Effector memory CD4-positive, alpha-beta T cell (primary cell): ENCODE measurements at regions not wholly inside any gene's neighbourhood (a gene's known extent, or its start where the extent isn't known, plus 50 kb on each side); places are given as distances from the start of the nearest gene placed in this dataset.
"Not testable (repeated sequence)": the region's sequence is repeated elsewhere in the genome, so short reads cannot be mapped to it uniquely, and the experiment has no call there.

Experiments used
- DNase-seq, 3 donors: peaks; one replicate each; pipeline ENCODE4 v3.0.0-alpha.2; 2020
- H3K27ac ChIP-seq: 2 replicates; pipeline ENCODE4 v1.7.0; 2013; ENCODE audit warnings: mild to moderate bottlenecking, low read length, moderate library complexity; ENCODE audit not compliant: insufficient read depth, poor library complexity, severe bottlenecking
- H3K27me3 ChIP-seq: replicated peaks from 2 replicates; pipeline ENCODE4 v1.7.0; 2013; ENCODE audit warnings: mild to moderate bottlenecking, low read length; ENCODE audit not compliant: insufficient read depth, control insufficient read depth, poor library complexity, severe bottlenecking
- H3K36me3 ChIP-seq: 2 replicates; pipeline ENCODE4 v1.7.0; 2013; ENCODE audit warnings: mild to moderate bottlenecking, low read length, moderate library complexity; ENCODE audit not compliant: control insufficient read depth, insufficient read depth
- H3K4me1 ChIP-seq: 2 replicates; pipeline ENCODE4 v1.7.0; 2013; ENCODE audit warnings: low read length, mild to moderate bottlenecking; ENCODE audit not compliant: control insufficient read depth, insufficient read depth, poor library complexity, severe bottlenecking
- H3K4me3 ChIP-seq: 2 replicates; pipeline ENCODE4 v1.7.0; 2013; ENCODE audit warnings: low read length, low read depth, mild to moderate bottlenecking; ENCODE audit not compliant: insufficient read depth, poor library complexity, severe bottlenecking
- H3K9me3 ChIP-seq: 2 replicates; pipeline ENCODE4 v1.7.0; 2013; ENCODE audit warnings: mild to moderate bottlenecking, low read length, moderate library complexity; ENCODE audit not compliant: control insufficient read depth

- H3K9me3 ChIP-seq = no peaks in the 10 kb centered on the region
- H3K36me3 ChIP-seq = no peaks in the 10 kb centered on the region
- H3K27ac ChIP-seq = no peak overlapping the region
- H3K4me1 ChIP-seq = no peaks in the 10 kb centered on the region
- H3K4me3 ChIP-seq = no peak overlapping the region
- no peaks in the 10 kb centered on the region for H3K27me3 ChIP-seq
- no peak for DNase-seq
These were observed 1009.9 kb downstream of the PLA2G4A start for GRCh38 chr1:187838335-187839293.

DNA sequence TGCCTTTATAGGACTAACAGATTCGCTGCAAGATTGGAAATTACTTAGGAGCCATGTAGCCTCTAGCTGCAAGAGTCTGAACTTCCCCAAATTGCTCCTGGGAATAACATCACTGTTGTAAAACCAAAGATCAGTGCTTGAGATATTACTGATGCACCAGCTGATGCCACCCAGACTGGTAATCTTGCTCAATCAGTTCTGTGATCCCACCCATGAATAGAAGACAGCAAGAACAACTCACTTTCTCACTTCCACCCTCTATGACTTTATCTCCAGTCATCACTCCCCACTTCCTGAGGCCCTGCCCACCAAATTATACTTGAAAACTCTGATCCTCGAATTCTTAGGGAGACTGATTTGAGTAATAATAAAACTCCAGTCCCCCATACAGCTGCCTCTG lies 1011.1 kb downstream of the PLA2G4A start:
- no peaks in the 10 kb centered on the region for H3K36me3 ChIP-seq
- DNase-seq = no peak
- no peaks in the 10 kb centered on the region for H3K9me3 ChIP-seq
- no peaks in the 10 kb centered on the region for H3K27me3 ChIP-seq
- H3K27ac ChIP-seq = no peak overlapping the region
- no peaks in the 10 kb centered on the region for H3K4me1 ChIP-seq
- no peak overlapping the region for H3K4me3 ChIP-seq

- Histone ChIP-seq H3K9me3 (no peaks in the 10 kb centered on the region), H3K36me3 (no peaks in the 10 kb centered on the region), H3K27me3 (no peaks in the 10 kb centered on the region), H3K4me3 (no peak overlapping the region), H3K4me1 (no peaks in the 10 kb centered on the region), H3K27ac (no peak overlapping the region)
- DNase-seq = no peak
These were observed 1011.8 kb downstream of the PLA2G4A start for GRCh38 chr1:187840557-187840956.

DNA sequence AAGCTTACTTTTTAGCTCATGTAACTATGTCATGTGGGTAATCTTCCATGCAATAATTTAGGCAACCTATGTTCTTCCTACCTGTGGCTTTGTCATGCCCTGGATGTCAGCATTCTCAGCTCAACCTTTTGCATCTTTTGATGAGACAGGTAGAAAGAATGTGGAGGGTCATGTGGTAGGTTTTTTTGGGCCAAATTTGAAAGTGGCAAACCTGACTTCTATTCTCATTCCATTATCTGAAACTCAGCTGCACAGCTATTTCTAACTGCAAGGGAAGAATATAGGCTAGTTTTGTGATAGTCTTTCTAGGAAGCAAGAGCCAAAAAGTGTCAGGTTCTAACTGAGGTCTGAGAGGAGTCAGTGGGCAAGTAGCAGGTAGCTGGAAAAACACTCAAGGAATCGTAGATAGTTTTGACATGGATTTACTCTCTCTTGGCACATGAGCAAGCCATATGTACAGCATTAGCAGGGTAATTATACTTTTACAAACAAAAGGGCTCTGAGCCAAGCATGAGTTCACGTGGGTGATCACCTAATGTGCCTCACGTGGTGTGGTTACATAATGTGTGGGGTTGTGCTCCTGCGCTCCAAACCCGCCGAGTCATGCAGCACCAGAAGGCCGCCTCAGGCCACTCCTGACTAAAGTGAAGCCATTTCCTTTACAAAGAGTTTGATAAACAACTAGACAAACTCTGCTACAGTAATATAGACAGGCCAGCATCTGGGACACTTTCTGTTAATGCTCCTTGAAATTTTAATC lies 1013.8 kb downstream of the PLA2G4A start:
- H3K4me3 ChIP-seq = no peak overlapping the region
- no peak overlapping the region for H3K27ac ChIP-seq
- no peak for DNase-seq
- no peaks in the 10 kb centered on the region for H3K9me3 ChIP-seq
- H3K4me1 ChIP-seq = no peaks in the 10 kb centered on the region
- no peaks in the 10 kb centered on the region for H3K36me3 ChIP-seq
- no peaks in the 10 kb centered on the region for H3K27me3 ChIP-seq

DNA sequence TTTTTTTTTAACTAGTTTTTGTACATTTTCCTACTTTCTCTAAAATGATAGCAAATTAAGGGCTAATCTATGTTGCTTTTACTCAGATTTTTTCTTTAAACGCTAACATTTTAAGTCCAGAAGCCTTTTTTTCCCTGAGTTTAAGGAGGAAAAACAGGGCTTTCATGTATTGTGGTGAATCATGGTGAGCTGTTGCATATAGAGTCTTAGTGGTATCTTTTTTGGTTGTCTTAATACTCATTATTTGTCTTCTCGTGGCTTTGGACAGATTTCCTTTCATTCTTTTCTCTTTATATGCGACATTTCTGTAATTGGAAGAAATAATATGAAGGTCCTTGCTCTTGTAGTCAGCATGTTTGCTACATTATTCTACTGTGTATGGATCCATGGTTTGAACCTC lies 1015.6 kb downstream of the PLA2G4A start:
- Histone ChIP-seq H3K9me3 (no peaks in the 10 kb centered on the region), H3K27me3 (no peaks in the 10 kb centered on the region), H3K27ac (no peak overlapping the region), H3K4me3 (no peak overlapping the region), H3K36me3 (no peaks in the 10 kb centered on the region), H3K4me1 (no peaks in the 10 kb centered on the region)
- no peak for DNase-seq

DNA sequence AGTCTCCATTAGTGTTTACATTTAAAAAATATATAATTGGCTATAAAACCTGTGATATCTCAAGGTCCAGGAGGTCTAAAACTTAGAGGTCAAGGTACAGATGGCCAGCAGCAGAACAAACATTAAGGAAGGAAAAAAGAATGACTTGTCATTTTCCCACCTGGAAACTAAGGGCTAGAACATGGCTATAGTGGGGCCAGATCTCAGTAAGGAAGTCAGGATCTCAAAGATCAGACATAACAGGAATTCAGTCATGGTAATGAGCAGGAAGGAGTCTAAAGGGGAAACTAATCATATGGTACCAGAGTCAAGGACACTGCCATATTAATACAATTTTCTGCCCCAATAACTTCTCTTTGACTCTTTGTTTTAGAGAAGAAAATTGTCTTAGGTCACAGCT lies 1018.8 kb downstream of the PLA2G4A start:
- Histone ChIP-seq H3K27me3 (no peaks in the 10 kb centered on the region), H3K27ac (no peak overlapping the region), H3K9me3 (no peaks in the 10 kb centered on the region), H3K4me3 (no peak overlapping the region), H3K4me1 (no peaks in the 10 kb centered on the region), H3K36me3 (no peaks in the 10 kb centered on the region)
- DNase-seq = no peak

GRCh38 chr1:187848321-187848720 lies 1019.6 kb downstream of the PLA2G4A start:
- H3K27me3 ChIP-seq = no peaks in the 10 kb centered on the region
- no peaks in the 10 kb centered on the region for H3K36me3 ChIP-seq
- no peak overlapping the region for H3K4me3 ChIP-seq
- no peaks in the 10 kb centered on the region for H3K4me1 ChIP-seq
- no peaks in the 10 kb centered on the region for H3K9me3 ChIP-seq
- H3K27ac ChIP-seq = no peak overlapping the region
- no peak for DNase-seq

GRCh38 chr1:187850146-187850545 lies 1021.4 kb downstream of the PLA2G4A start:
- H3K4me1 ChIP-seq, DNase-seq, H3K9me3 ChIP-seq, H3K36me3 ChIP-seq, H3K27me3 ChIP-seq, H3K4me3 ChIP-seq, H3K27ac ChIP-seq: not testable (repeated sequence)

DNA sequence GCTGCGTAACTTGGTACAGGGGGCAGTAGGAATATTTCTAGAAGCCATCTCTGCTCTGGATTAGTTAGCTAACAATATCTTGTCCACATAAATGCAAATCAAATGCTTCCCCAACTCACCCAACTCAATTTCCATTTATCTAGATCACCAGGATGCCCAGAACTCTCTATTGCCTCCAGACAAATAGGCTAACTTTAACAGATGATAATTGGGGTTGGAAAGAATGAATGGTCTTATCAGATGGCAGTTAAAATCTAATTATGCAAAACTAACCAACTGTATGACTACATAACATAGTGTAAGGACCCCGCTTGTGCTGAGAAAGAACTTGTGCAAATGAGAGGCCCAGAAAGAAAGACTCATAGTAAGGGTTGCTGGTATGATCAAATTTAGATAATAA lies 1024.8 kb downstream of the PLA2G4A start:
- Histone ChIP-seq H3K27ac (no peak overlapping the region), H3K36me3 (no peaks in the 10 kb centered on the region), H3K4me1 (no peaks in the 10 kb centered on the region), H3K27me3 (no peaks in the 10 kb centered on the region), H3K4me3 (no peak overlapping the region), H3K9me3 (no peaks in the 10 kb centered on the region)
- DNase-seq = no peak

DNA sequence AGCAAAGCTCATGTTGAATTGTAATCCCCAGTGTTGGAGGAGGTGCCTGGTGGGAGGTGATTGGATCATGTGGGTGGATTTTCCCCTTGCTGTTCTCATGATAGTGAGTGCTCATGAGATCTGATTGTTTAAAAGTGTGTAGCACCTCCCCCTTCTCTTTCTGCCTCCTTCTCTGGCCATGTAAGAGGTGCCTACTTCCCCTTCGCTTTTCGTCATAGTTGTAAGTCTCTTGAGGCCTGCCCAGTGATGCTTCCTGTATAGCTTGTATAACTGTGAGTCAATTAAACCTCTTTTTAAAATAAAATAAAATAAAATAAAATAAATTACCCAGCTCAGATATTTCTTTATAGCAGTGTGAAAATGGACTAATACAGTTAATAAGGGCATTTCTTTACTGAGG lies 1025.7 kb downstream of the PLA2G4A start:
- DNase-seq = no peak
- Histone ChIP-seq H3K27me3 (no peaks in the 10 kb centered on the region), H3K9me3 (no peaks in the 10 kb centered on the region), H3K4me1 (no peaks in the 10 kb centered on the region), H3K4me3 (no peak overlapping the region), H3K27ac (no peak overlapping the region), H3K36me3 (no peaks in the 10 kb centered on the region)
